RWPE1 (cell line): ENCODE measurements at regions not wholly inside any gene's neighbourhood (a gene's known extent, or its start where the extent isn't known, plus 50 kb on each side); places are given as distances from the start of the nearest gene placed in this dataset.

Experiments used
- CTCF ChIA-PET: fragments of 350-600 bp; sonication (Branson Sonifier 250); formaldehyde crosslinking; extraction: SDS; loops from one replicate; lab custom pipeline; 2021; lab: Yijun Ruan, JAX
- POLR2A ChIA-PET: fragments of 400-600 bp; formaldehyde crosslinking; extraction: SDS; loops from one replicate; lab custom pipeline; 2020; ENCODE audit warnings: antibody characterized with exemption; ENCODE audit not compliant: low non-redundant PET; lab: Yijun Ruan, JAX
- DNase-seq: peaks from one replicate; pipeline ENCODE4 v3.0.0; 2012; ENCODE audit warnings: low spot score
- H3K27ac ChIP-seq: fragments of 450-650 bp; 2 replicates; pipeline ENCODE4 v1.5.1; 2017
- TF ChIP-seq, protein P1 (sequence below): fragments of 450-650 bp; conservative IDR thresholded peaks from 2 replicates; pipeline ENCODE4 v1.5.1; 2017; ENCODE audit warnings: low read depth, mild to moderate bottlenecking

DNA sequence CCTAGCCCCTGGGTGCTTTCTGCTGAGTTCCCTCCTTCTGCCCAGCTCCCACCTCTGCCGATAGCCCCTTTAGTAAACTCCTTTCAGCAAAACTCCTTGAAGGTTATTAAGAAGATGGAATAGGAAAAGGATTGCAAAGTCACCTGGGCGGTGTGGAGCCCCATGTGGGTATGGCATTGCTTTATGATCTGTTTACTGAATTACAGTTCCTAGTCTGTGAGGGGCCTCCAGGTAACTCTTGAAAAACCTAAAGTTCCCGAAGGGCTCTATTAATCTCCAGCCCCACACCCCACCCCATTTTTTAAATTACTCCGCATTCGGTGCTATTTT is 116.9 kb upstream of the UXS1 start:
- POLR2A ChIA-PET = no interaction called here
- DNase-seq = no peak
- no peak overlapping the region for H3K27ac ChIP-seq
- CTCF ChIA-PET = no interaction called here
- TF ChIP-seq, protein P1, sequence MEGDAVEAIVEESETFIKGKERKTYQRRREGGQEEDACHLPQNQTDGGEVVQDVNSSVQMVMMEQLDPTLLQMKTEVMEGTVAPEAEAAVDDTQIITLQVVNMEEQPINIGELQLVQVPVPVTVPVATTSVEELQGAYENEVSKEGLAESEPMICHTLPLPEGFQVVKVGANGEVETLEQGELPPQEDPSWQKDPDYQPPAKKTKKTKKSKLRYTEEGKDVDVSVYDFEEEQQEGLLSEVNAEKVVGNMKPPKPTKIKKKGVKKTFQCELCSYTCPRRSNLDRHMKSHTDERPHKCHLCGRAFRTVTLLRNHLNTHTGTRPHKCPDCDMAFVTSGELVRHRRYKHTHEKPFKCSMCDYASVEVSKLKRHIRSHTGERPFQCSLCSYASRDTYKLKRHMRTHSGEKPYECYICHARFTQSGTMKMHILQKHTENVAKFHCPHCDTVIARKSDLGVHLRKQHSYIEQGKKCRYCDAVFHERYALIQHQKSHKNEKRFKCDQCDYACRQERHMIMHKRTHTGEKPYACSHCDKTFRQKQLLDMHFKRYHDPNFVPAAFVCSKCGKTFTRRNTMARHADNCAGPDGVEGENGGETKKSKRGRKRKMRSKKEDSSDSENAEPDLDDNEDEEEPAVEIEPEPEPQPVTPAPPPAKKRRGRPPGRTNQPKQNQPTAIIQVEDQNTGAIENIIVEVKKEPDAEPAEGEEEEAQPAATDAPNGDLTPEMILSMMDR = no peak

DNA sequence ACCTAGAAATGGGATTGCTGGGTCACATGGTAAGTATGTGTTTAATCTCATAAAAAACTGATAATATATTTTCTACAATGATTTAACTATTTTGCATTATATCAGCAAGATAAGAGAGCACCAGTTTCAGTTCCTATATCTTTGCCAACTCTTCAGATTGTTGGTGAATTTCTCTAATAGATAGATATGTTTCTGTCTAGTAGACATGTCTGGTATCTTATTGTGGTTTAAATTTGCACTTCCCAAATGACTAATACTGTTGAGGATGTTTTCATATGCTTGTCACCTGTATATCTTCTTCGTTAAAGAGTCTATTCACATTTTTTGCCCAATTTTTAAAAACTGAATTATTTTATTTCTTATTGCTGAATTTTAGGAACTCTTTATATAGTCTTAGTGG is 113.8 kb upstream of the UXS1 start:
- TF ChIP-seq, protein P1 = no peak
- DNase-seq = no peak
- ChIA-PET CTCF (no interaction called here), POLR2A (no interaction called here)
- no peak overlapping the region for H3K27ac ChIP-seq

DNA sequence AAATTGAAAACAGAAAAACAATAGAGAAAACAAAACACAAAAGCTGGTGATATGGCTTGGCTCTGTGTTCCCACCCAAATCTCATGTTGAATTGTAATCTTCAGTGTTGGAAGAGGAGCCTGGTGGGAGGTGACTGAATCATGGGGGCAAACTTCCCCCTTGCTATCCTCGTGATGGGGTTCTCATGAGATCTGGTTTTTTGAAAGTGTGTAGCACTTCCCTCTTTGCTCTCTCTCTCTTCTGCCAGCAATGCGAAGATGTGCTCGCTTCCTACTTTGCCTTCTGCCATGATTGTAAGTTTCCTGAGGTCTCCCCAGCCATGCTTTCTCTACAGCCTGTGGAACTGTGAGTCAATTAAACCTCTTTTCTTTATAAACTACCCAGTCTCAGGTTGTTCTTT is 112.3 kb upstream of the UXS1 start:
- CTCF ChIA-PET = no interaction called here
- H3K27ac ChIP-seq = no peak overlapping the region
- TF ChIP-seq, protein P1 = no peak
- POLR2A ChIA-PET = no interaction called here
- no peak for DNase-seq

DNA sequence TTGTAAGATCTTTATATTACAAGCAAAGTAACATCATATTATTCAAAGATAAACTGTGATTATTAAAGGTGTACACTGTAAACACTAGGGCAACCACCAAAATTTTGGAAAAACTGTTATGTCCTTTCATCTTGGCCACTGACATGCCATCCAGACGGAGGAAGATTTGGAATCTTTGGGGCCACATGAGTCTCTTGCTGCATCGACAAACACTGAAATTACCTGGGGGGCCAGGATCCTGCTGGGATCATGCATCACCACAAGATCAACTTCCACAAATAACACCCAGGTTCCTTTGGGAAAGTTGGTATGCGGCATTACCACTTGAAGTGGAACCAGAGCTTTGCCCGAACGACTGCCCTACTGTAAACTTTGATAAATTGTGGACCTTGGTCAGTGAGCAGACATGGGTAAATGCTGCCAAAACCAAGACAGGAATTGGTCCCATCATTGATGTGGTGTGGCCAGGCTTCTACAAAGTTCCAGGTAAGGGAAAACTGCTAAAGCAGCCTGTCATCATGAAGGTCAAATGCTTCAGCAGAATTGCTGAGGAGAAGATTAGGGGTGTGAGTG is 110.6 kb upstream of the UXS1 start:
- DNase-seq = no peak
- CTCF ChIA-PET = no interaction called here
- POLR2A ChIA-PET = no interaction called here
- TF ChIP-seq, protein P1 = no peak
- no peak overlapping the region for H3K27ac ChIP-seq

DNA sequence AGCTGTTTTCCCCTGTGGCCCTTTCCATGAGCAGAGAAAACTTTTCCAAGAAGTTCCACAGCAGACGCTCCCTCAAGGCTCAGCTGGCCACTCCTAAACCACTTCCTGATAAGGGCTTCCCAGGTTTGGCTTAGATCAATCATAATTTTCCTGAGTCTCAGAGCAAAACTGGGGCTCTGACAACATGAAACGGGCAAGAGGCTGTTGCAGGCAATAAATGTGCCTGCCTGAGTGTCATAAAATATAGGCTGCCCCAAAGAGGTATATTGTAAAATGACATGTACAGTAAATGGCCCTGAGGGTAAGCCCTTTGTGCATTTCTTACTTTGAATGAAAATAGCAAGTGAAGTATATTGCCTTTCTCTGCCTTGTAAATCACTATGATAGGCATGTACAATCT is 105.6 kb upstream of the UXS1 start:
- no peak overlapping the region for H3K27ac ChIP-seq
- POLR2A ChIA-PET = no interaction called here
- TF ChIP-seq, protein P1 = no peak
- CTCF ChIA-PET = no interaction called here
- no peak for DNase-seq

DNA sequence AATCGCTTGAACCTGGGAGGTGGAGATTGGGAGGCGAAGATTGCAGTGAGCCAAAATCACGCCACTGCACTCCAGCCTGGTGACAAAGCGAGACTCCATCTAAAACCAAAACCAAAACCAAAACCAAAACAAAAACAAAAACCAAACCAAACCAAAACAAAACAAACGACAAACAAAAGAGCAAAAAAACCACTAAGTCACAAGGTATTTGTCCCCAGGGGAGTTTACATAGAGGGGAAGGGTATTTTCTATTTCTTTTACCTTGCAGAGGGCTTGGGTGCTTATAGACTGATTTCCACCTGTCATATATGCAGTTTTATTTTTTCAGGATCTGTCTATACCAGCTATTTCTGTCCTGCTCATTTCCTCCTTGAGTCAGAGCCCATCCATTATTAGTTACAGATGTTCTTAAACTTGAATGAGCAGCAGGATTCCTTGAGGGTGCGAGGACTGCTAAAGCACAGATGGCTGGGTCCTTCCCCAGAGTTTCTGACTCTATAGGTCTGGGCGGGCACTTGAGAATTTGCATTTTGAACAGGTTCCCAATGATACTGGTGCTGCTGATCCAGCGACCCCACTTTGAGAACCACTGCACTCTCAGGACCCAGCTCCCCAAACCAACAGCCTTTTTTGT is 102.2 kb upstream of the UXS1 start:
- no peak for DNase-seq
- H3K27ac ChIP-seq = no peak overlapping the region
- POLR2A ChIA-PET = no interaction called here
- CTCF ChIA-PET = no interaction called here
- TF ChIP-seq, protein P1 = no peak
